Embryonic facial prominence (tissue), 1 donor: ENCODE measurements at regions not wholly inside any gene's neighbourhood (a gene's known extent, or its start where the extent isn't known, plus 50 kb on each side); places are given as distances from the start of the nearest gene placed in this dataset.
A peak's percentile ranks its signal among the peaks of the same experiment; 100 is the strongest.
"Not testable (repeated sequence)": the region's sequence is repeated elsewhere in the genome, so short reads cannot be mapped to it uniquely, and the experiment has no call there.

Experiments
- DNase-seq: peaks from one replicate; pipeline ENCODE4 v3.0.0-alpha.2; 2016; ENCODE audit errors: extremely low spot score

DNA sequence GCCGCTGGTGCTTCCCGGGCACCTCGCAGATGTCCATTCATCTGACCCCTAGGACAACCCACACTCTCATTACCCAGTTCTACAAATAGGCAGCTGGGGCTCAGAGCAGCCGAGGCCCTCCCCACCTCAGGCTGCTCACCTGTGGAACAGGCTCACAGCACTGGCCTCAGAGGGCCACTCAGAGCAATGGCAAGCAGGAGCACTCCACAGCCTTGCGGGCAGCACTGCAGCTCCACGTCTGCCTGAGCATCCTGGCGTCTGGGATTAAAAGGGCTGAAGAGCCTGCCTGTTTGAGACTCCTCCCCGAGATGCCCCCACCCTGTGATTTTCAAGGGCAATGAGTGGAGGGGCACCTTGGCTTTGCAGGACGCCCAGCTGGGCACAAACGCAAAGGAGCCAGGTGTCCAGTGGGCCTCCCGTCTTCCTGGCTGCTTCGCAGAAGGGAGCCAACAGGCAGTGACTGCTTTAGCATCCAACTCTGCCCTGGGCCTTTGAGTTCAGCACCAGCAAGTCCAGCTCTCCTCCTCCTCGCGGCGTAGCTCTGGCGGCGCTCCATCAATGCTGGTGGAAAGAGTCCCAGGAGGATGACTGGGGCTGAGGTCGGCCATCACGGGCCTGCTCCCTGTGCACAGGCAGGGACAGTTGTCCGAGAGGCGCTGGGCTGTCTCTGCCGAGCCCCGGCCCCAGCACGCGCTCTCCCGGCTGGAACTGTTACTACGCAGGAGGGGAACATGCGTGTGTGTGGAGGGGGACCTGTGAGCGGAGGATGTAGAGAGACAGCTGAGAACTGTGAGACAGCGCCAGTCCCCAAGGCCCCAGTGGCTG lies 297.2 kb downstream of the NDUFA10 start:
- no peak for DNase-seq

DNA sequence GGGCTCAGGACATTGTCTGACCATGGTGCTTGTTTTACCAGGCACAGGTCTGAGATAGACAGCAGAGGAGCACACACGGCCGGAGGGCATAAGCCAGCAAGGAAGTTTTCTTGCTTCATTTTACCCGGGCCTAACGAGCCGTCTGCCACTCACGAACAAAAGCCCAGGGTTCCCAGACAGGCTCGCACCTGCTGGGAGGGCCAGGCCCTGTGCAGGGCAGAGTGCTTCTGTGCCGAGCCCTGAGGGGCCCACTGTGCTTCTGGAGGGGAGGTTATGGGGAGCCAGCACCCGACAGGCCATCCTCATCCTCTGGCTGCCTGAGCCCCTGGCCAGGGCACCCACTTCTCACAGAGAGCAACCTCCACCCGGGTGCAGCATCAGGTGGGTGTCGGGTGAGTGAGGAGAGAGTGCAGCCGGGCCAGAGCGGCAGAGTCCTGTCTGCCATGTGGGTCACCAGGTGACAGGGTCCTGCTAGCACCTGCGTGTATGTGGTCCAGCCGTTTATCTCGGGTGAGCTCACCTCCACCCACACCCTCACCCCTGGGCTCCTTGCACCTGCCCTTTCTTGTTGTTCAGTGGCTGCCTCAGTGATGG lies 297.9 kb downstream of the NDUFA10 start:
- no peak for DNase-seq

DNA sequence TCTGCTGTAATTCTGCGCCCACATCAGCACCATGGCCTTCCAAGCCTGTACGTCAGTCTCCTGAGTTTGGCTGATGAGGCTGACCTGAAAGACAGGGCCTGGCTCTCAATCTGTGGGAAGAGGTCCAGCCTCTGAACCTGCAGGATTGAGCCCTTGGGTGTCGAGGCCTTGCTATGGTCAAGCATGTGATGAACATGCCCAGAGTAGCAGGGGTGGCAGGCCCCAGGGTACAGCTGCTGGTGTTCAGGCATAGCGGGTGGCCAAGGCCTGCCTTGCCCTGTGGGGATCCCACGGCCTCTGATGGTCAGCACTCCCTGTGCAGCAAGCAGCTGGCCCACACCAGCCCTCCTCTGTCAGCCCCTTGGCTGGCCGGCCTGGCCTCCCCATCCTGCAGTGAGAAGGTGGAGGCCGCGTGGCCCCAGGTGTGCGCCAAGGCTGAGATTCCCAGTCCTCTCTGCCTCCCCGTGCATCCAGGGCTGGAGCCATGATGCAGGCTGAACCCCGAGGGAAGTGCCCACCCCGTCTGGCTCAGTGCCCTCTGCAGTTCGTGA lies 298.4 kb downstream of the NDUFA10 start:
- no peak for DNase-seq

DNA sequence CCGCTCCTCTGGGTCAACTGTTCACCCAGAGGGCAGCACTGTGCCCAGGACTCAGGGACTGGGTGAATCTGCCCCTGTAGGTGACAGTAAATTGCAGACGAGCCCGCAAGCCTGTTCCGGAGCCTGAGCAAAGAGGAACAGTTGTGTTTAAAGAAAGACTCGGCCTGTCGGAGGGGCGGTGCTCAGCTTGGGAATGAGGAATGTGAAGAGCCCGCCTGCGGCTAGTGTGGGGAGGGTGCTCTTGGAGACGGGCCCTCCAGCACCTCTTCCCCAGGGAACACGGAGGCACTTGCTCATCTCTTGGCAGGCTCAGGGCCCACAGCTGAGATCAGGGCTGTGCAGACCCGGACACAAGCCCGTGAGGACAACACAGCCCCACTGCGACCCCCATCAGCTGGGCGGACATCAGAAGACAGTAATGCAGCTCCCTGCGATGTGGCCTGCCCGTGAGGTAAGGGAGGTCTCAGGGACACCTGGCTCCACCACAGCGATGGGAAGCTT lies 299.0 kb downstream of the NDUFA10 start:
- no peak for DNase-seq

DNA sequence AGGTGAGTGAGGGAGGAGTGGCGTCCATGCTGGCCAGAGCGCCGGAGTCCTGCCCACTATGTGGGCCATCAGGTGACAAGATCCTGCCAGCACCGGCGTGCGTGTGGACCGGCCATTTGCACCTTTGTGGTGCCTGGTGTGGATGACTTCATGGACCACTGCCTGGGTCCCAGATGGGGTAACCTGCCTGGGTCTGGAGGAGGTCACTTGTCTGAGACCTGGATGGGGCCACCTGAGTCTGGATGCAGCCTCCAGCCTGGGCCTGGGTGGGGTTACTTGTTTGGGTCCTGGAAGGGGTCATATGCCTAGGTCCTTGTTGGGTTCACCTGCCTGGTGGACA lies 299.6 kb downstream of the NDUFA10 start:
- DNase-seq, result no peak

DNA sequence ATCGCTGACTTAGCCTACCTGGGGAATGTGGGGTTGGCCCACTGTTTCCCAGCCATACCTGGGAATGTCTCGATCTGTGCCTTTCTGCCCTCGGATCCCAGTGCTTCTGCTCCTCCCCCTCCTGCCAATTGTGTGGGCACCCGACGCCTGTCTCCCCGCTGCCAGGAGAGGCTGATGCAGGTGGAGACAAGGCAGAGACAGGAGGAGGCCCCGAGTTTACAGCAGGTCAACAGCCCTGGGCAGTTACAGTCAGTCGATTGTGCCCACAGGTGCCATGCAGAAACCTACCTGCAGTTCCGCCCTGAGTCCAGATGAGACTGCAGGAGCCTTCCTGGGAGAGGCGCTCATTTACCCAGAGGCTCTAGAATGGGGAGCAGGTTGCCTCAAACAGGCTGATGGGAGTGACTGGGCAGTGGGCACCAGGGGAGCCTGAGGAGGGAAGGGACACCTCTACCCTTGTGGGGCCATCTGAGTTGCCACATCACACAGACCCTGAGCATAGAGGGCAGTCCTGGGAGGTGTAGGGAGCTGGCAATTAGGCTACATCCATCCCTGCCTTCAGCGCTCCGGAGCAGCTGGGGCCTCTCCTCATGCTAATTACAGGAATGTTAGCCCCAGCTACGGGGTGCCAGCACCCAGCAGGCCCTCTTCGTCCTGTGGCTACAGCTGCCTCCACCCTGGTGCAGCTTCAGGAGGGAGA lies 300.1 kb downstream of the NDUFA10 start:
- no peak for DNase-seq

DNA sequence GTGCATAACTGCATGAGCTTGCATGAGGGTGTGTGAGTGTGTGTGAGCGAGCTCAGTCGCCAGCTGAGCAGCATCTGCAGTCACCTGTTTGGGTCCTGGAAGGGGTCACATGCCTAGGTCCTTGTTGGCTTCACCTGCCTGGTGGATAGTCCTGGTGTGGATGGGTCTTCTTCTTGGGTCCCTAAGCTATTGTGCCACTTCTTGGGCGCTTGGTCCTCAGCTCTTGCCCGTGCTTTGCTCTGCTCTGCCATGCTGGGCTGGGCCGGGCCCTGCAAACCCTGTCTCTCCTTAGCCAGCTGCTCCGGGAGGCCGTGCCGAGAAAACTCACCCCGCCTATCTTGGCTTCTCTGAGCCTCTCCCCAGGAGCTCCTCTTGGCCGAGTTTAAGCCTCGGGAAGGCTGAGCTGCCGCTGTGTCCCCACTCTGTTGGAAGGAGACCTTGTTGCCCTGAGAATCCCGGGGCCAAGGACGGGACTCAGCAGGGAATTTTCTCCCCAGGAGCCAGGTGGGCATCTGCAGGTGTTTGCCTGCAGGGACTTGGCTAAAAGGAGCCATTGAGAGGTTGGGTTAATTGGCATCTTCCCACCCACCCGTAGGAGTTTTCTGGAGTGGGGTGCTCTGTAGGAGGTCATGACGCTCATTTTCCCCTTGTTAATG lies 300.8 kb downstream of the NDUFA10 start:
- DNase-seq, result no peak

DNA sequence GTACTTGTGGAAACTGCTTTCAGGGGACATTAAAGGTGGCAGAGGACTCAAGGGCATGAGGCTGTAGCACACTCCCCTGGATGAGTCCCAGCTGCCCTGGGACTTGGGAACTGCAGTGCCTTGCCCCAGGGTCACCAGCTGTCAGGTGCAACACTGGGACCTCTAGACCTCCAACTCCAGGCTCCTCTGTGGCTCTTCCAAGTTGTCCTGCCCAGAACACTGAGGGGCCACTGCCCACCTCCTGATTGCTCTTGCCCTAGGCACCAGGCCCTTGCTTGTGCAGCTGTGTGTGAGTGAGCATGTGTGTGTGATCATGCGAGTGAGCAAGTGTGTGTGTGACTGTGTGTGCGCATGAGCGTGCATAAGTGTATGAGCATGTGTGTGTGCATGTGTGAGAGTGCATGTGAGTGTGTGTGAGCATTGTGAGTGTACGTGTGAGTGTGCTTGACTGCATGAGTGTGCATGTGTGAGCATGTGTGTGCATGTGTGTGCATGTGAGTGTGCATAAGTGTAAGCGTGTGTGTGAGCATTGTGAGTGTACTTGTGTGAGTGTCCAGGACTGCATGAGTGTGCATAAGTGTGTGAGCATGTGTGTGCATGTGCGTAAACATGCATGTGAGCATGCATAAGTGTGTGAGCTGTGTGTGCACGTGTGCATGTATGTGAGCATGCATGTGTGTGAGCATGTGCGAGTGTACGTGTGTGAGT lies 301.5 kb downstream of the NDUFA10 start:
- no peak for DNase-seq

DNA sequence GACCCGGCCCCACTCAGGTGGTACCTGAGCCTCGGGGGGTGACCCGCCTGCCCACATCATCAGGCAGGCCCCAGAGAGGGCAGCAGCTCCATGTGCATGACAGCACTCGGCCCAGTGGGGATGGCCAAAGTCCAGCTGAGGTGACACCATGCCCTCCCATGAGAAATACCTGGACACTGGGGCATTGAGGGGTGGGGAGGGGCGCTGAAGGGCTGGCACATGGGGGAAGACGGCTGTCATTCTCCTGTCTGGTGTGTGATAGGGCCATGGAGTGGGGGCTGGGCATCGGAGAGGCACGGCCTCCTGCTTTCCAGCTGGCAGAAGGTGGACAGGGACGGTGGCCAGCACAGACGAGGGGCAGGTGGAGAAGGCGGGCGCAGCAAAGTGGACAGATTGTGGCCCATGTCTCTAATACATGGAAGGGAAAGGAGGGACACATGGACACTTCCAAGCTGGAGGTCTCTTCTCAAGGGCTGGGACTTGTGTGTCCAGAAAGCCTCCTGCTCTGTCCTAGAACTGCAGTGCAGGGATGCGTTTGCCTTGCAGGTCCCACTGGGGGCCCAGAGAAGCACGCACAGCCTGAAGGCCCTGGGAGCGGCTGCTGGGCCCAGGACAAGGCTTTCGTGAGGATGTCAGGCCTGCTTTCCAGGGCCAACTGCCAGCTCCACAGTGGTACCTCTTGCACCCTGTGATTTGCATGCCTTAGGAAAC lies 302.2 kb downstream of the NDUFA10 start:
- DNase-seq, result no peak

DNA sequence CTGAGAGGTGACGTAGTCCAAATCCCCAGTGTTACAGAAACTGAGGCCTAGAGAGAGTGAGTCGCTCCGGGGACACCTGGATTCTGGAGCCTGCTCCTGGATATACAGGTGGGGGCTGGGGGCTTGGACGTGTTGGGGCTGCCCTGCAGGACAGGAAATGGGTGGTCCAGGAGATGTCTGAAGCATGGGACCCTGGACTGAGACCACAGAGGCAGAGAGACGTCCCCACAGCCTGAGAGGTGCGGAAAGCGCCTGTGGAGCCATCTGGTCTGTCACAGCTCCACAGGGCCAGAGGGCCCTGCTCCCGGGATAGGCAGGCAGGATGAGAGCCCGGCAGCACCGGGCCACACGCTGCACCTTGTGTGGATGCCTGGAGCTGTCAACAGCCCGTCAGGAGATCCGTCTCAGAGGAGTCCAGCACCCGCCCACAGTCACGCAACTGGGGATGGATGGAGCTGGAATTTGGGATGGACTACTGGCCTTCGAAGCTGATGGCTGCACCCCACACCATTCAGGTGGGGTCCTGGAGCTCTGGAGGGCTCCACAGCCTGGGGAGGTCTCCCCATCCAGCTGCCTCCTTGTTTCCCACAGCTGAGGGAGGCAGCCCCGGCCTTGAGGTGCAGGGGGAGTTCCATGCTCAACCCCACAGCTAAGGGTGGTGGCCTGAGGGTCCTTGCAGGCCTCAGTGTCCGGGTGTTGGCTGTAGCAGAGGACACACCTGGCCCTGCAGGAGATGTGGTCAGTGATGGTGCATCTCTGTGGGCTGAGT lies 303.0 kb downstream of the NDUFA10 start:
- DNase-seq, result no peak

DNA sequence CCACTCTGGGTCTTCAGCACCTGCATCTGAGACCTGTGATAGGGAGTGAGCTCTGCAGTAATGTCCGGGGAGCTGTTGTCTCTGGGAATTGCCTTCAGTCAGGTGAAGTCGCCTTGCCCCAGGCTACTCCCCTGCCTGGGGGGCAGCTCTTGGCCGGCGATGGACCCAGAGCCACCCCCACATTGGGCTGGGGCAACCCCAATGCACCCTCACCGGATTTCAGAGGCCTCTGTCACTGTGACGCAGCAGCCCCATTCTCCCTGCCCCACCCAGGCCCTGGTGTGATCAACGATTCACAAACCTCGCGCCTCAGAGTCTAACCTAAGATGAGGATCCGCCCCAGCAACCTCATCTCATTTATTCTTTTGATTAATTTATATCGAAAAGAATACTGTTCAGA lies 303.6 kb downstream of the NDUFA10 start:
- DNase-seq, result no peak

DNA sequence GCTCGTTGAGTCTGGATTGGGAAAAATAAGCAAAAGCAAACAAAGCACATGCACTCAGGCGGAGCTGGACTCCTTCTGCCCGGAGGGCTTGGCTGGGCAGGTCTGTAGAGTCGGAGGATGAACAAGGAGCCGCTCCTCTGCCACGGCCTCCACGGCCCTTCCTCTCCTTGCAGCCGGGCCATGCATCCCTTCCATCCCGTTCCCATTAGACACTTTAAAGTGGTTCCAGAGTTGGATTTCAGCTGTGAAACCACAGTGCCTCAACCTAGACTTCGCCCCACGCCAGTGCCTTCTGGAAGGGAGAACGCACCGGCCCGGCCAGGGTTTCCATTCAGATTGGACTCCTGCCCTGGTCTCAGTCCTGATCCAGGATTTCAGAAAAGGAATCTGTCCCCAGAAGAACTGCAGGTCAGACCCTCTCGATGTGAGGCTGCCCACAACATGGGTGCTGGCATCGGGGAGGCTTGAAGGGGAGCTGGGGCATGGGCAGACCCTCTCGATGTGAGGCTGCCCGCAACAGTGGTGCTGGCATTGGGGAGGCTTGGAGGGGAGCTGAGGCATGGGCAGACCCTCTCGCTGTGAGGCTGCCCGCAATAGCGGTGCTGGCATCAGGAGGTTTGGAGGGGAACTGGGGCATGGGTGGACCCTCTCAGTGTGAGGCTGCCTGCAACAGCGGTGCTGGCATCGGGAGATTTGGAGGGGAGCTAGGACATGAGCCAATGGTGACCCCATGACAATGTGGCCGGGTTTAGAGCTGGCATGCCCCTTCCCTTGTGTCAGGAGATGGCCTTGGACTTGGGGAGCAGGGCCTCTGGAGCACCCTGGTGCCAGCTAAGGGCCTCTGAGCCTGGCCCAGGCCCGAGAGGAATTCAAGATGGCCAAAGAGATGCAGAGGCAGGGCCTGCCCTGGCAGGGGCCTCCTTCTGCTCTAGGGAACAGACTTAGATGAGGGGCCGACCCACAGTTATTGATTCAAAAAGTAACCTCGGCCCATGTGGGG lies 304.5 kb downstream of the NDUFA10 start:
- DNase-seq, result no peak

DNA sequence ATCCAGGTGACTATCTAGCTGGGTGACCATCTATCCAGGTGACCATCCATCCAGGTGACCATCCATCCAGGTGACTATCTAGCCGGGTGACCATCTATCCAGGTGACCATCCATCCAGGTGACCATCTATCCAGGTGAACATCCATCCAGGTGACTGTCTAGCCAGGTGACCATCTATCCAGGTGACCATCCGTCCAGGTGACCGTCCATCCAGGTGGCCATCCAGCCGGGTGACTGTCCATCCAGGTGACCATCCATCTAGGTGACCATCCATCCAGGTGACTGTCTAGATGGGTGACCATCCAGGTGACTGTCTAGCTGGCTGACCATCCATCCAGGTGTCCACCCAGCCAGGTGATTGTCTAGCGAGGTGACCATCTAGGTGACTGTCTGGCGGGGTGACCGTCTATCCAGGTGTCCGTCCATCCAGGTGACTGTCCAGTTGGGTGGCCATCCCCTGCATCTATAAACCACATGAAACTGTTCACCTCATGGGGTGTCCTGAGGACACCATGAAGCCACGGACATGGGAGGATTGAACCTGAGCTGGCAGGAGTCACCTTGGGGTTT lies 305.3 kb downstream of the NDUFA10 start:
- DNase-seq, result no peak

DNA sequence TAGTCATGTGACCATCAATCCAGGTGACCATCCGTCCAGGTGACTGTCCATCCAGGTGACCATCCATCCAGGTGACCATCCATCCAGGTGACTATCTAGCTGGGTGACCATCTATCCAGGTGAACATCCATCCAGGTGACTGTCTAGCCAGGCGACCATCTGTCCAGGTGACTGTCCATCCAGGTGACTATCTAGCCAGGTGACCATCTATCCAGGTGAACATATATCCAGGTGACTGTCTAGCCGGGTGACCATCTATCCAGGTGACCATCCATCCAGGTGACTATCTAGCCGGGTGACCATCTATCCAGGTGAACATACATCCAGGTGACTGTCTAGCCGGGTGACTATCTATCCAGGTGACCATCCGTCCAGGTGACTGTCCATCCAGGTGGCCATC lies 306.2 kb downstream of the NDUFA10 start:
- DNase-seq, result not testable (repeated sequence)

DNA sequence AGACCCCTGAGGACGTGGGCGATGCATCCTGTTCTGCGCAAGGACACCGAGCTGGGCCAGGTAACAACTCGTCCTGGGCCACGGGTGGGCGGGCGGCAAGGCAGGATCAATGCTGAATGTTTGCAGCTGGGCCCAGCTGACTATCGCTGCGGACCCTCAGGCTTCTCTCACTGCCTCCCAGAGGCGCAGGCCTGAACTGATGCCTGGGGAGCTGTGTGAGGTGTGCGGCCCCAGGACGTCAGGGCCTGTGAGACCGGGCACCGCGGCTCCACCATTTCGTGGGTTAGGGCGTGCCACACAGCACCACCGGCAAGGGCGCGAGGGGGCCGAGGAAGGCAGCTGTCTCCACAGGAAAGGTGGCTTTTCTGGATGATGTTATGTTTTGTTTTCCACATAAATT lies 307.4 kb downstream of the NDUFA10 start:
- DNase-seq, result no peak

DNA sequence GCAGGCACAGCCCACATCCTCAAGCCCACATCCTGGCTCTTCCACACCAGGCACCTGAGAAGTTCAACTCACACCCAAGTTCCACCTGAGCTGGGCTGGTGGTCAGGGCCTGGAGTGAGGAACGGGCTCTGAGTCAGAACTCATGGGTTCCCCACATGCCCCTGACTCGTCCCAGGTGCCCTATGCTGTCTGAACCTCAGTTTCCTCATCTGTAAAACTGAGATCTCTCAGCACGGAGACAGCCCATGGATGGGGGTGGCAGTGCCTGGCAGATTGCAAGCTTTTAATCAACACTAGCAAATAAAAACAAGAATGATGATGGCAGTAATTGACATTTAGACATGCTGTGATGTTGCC lies 307.8 kb downstream of the NDUFA10 start:
- DNase-seq, result no peak

DNA sequence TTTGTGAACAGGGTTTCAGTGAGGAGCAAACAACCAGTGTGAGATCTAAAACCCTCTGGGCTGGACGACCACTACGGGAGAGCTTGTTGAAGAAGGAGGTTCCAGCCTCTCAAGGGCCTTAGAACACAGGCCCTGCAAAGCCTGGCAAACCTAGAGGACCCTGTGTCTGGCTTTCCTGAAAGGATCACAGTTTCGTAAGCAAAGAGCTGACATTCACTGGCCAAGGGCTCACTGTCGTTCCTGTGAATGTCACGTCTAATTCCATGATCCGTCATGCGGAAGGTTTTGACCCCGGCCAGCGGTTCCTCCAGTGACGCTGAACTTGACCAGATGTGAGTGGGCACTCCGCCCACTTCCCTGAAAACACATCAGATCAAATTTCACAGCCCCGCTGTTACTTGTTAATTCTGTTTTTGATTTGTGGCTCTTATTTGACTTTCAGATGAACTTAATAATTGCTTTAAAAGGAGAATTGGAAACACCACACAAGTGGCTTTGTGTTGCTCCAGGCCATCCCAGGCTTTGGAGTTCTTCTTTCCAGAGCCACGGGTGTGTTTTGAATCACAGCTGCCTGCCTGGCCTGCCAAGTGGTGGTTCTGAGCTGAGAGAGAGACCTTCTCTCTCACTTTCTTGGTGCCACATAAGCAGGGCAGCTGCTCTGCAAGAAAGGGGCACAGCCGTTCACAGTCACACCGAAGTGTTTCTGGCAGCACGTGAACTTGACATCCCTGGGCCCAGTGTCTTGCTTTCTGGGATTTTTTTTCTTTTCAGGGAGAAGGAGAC lies 308.4 kb downstream of the NDUFA10 start:
- peak; percentile 63 for DNase-seq

DNA sequence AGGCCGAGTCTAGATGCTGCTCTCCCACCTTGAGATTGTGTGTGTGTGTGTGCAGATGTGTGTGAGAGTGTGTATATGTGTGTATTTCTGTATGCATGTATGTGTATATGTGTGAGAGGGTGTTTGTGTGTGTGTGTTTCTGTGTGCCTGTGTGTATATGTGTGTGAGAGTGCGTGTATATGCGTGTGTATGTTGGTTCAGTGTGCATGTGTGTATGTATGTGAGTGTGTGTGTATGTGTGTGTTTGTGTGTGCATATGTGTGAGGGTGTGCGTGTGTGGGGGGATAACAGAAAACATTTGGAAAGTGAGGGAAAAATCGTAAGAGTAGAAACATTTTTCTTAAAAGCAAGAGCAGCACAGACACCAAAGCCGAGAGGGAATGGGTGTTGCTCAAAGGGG lies 309.1 kb downstream of the NDUFA10 start:
- no peak for DNase-seq
